ENCODE measurements at regions not wholly inside any gene's neighbourhood (a gene's known extent, or its start where the extent isn't known, plus 50 kb on each side); places are given as distances from the start of the nearest gene placed in this dataset.

GRCh38 chr2:150417278-150417677 is 70.2 kb downstream of the RND3 start:
- ATAC-seq = no peak

GRCh38 chr2:150415022-150415421 is 72.4 kb downstream of the RND3 start:
- ATAC-seq = no peak

- ATAC-seq = no peak
Measured at GRCh38 chr2:150413910-150414309, 73.6 kb downstream of the RND3 start.

GRCh38 chr2:150413366-150413765 is 74.1 kb downstream of the RND3 start:
- ATAC-seq = no peak

- ATAC-seq = no peak
Measured at GRCh38 chr2:150410809-150411208, 76.7 kb downstream of the RND3 start.

- no peak for ATAC-seq
Measured at GRCh38 chr2:150409196-150409595, 78.3 kb downstream of the RND3 start.

GRCh38 chr2:150404147-150404546 is 83.3 kb downstream of the RND3 start:
- ATAC-seq = no peak

- ATAC-seq = no peak
Measured at GRCh38 chr2:150403457-150403856, 84.0 kb downstream of the RND3 start.

GRCh38 chr2:150402953-150403352 is 84.5 kb downstream of the RND3 start:
- no peak for ATAC-seq

- ATAC-seq = no peak
Measured at GRCh38 chr2:150400849-150401248, 86.6 kb downstream of the RND3 start.

- ATAC-seq = no peak
Measured at GRCh38 chr2:150392614-150393013, 94.9 kb downstream of the RND3 start.

- ATAC-seq = no peak
Measured at GRCh38 chr2:150391779-150392178, 95.7 kb downstream of the RND3 start.

GRCh38 chr2:150389447-150389846 is 98.0 kb downstream of the RND3 start:
- ATAC-seq = no peak

GRCh38 chr2:150388289-150388625 is 99.2 kb downstream of the RND3 start:
- no peak for ATAC-seq

- ATAC-seq = no peak
Measured at GRCh38 chr2:150387586-150388288, 99.7 kb downstream of the RND3 start.

GRCh38 chr2:150385211-150385610 is 102.3 kb downstream of the RND3 start:
- no peak for ATAC-seq

- ATAC-seq = no peak
Measured at GRCh38 chr2:150383587-150383986, 103.9 kb downstream of the RND3 start.

GRCh38 chr2:150379166-150379565 is 108.3 kb downstream of the RND3 start:
- ATAC-seq = no peak

- no peak for ATAC-seq
Measured at GRCh38 chr2:150378686-150379085, 108.8 kb downstream of the RND3 start.

- no peak for ATAC-seq
Measured at GRCh38 chr2:150376553-150377335, 110.7 kb downstream of the RND3 start.

- no peak for ATAC-seq
Measured at GRCh38 chr2:150375333-150375732, 112.1 kb downstream of the RND3 start.

- ATAC-seq = no peak
Measured at GRCh38 chr2:150374492-150374891, 113.0 kb downstream of the RND3 start.

- no peak for ATAC-seq
Measured at GRCh38 chr2:150373374-150373773, 114.1 kb downstream of the RND3 start.

GRCh38 chr2:150371044-150371818 is 116.2 kb downstream of the RND3 start:
- peak; percentile 60 for ATAC-seq
